Mammary epithelial cell (primary cell): ENCODE measurements at regions not wholly inside any gene's neighbourhood (a gene's known extent, or its start where the extent isn't known, plus 50 kb on each side); places are given as distances from the start of the nearest gene placed in this dataset.

Source experiments
- CTCF ChIP-seq, 2 donors: IDR thresholded peaks in 1 of 2; conservative IDR thresholded peaks in 1 of 2; 2 replicates each; pipeline ENCODE4 v1.5.1; 2011 to 2012; ENCODE audit warnings: inconsistent platforms in 2 of 2, low read length in 2 of 2, mild to moderate bottlenecking in 2 of 2, control low read depth in 1 of 2, low read depth in 1 of 2; ENCODE audit not compliant: insufficient read depth in 1 of 2; ENCODE audit errors: extremely low read depth in 1 of 2
- EZH2 ChIP-seq: IDR thresholded peaks from 2 replicates; pipeline ENCODE4 v1.6.1; 2012; ENCODE audit warnings: low read length, inconsistent platforms, borderline replicate concordance

- TF ChIP-seq CTCF (conservative IDR thresholded peaks at IDR 0.05 in 1 of 2, IDR thresholded peaks at IDR 0.05 in 1 of 2; ENCODE audit: extremely low read depth in 1 of 2, insufficient read depth in 1 of 2, low read depth in 1 of 2, low read length in 2 of 2) (no peak), EZH2 (no peak)
Observed at GRCh38 chr13:24075137-24075975, 85.2 kb upstream of the SPATA13 start.
